ENCODE measurements at regions not wholly inside any gene's neighbourhood (a gene's known extent, or its start where the extent isn't known, plus 50 kb on each side); places are given as distances from the start of the nearest gene placed in this dataset.

GRCh38 chr14:22400655-22401259 is 188.3 kb downstream of the DAD1 start:
- no peak for DNase-seq (ENCODE audit: low read depth, low spot score)

GRCh38 chr14:22399776-22400175 is 189.2 kb downstream of the DAD1 start:
- Mint-ChIP-seq H3K27ac (ENCODE audit: unreplicated experiment) (no peak overlapping the region), H3K4me1 (no peaks in the 10 kb centered on the region), H3K4me3 (no peak overlapping the region), H3K27me3 (ENCODE audit: low read depth) (peaks cover 60% of the 10 kb centered on the region), H3K36me3 (ENCODE audit: low read depth) (no peaks in the 10 kb centered on the region), H3K9me3 (no peaks in the 10 kb centered on the region)
- no peak for TF ChIP-seq CTCF (conservative IDR thresholded peaks at IDR 0.05)
- no peak for DNase-seq (ENCODE audit: low read depth, low spot score)

More at GRCh38 chr14:22400655-22401259, 188.3 kb downstream of the DAD1 start:
- Mint-ChIP-seq H3K27me3 (ENCODE audit: low read depth) (peaks cover 63% of the 10 kb centered on the region), H3K27ac (ENCODE audit: unreplicated experiment) (no peak overlapping the region), H3K36me3 (ENCODE audit: low read depth) (no peaks in the 10 kb centered on the region), H3K4me3 (no peak overlapping the region), H3K4me1 (no peaks in the 10 kb centered on the region), H3K9me3 (no peaks in the 10 kb centered on the region)
- no peak for TF ChIP-seq CTCF (conservative IDR thresholded peaks at IDR 0.05)

- no peak overlapping the region for H3K4me3 Mint-ChIP-seq
- no peaks in the 10 kb centered on the region for H3K9me3 Mint-ChIP-seq
- no peak overlapping the region for H3K27ac Mint-ChIP-seq (ENCODE audit: unreplicated experiment)
- TF ChIP-seq CTCF (conservative IDR thresholded peaks at IDR 0.05): no peak
- H3K4me1 Mint-ChIP-seq: no peaks in the 10 kb centered on the region
- peaks cover 56% of the 10 kb centered on the region for H3K27me3 Mint-ChIP-seq (ENCODE audit: low read depth)
- DNase-seq (ENCODE audit: low read depth, low spot score): no peak
- H3K36me3 Mint-ChIP-seq (ENCODE audit: low read depth): no peaks in the 10 kb centered on the region
Measured at GRCh38 chr14:22397221-22397737, 191.7 kb downstream of the DAD1 start.

GRCh38 chr14:22395803-22396202 is 193.2 kb downstream of the DAD1 start:
- no peak for TF ChIP-seq CTCF (conservative IDR thresholded peaks at IDR 0.05)
- no peak overlapping the region for H3K4me3 Mint-ChIP-seq
- no peak overlapping the region for H3K27ac Mint-ChIP-seq (ENCODE audit: unreplicated experiment)
- H3K36me3 Mint-ChIP-seq (ENCODE audit: low read depth): no peaks in the 10 kb centered on the region
- no peak for DNase-seq (ENCODE audit: low read depth, low spot score)
- H3K9me3 Mint-ChIP-seq: no peaks in the 10 kb centered on the region
- H3K4me1 Mint-ChIP-seq: no peaks in the 10 kb centered on the region
- peaks cover 55% of the 10 kb centered on the region for H3K27me3 Mint-ChIP-seq (ENCODE audit: low read depth)

- Mint-ChIP-seq H3K4me3 (no peak overlapping the region), H3K36me3 (ENCODE audit: low read depth) (no peaks in the 10 kb centered on the region), H3K9me3 (no peaks in the 10 kb centered on the region), H3K27me3 (ENCODE audit: low read depth) (peaks cover 53% of the 10 kb centered on the region), H3K27ac (ENCODE audit: unreplicated experiment) (no peak overlapping the region), H3K4me1 (peaks cover 3% of the 10 kb centered on the region)
- no peak for DNase-seq (ENCODE audit: low read depth, low spot score)
- TF ChIP-seq CTCF (conservative IDR thresholded peaks at IDR 0.05): no peak
Measured at GRCh38 chr14:22394616-22395015, 194.4 kb downstream of the DAD1 start.

All from neural crest cell (in vitro differentiated cells).